Dendritic cell treated with granulocyte-macrophage colony-stimulating factor and Interleukin-4, amounts not matched to agents 40 ng/mL and 50 ng/mL, for 4 days (primary cell): ENCODE measurements at regions not wholly inside any gene's neighbourhood (a gene's known extent, or its start where the extent isn't known, plus 50 kb on each side); places are given as distances from the start of the nearest gene placed in this dataset.
"Not testable (repeated sequence)": the region's sequence is repeated elsewhere in the genome, so short reads cannot be mapped to it uniquely, and the experiment has no call there.

ENCODE experiments used
- H3K27ac Mint-ChIP-seq: one replicate; pipeline ENCODE4 v1.8.0; 2022; ENCODE audit warnings: mild to moderate bottlenecking, mixed read lengths
- H3K27me3 Mint-ChIP-seq: one replicate; pipeline ENCODE4 v1.8.0; 2022; ENCODE audit warnings: mild to moderate bottlenecking, mixed read lengths
- H3K36me3 Mint-ChIP-seq: one replicate; pipeline ENCODE4 v1.8.0; 2022; ENCODE audit warnings: low read depth, mixed read lengths
- H3K4me1 Mint-ChIP-seq: one replicate; pipeline ENCODE4 v1.8.0; 2022; ENCODE audit warnings: low read depth, mixed read lengths
- H3K4me3 Mint-ChIP-seq: one replicate; pipeline ENCODE4 v1.8.0; 2022; ENCODE audit warnings: mild to moderate bottlenecking, moderate library complexity, mixed read lengths
- H3K9me3 Mint-ChIP-seq: one replicate; pipeline ENCODE4 v1.8.0; 2022; ENCODE audit warnings: mixed read lengths
- intact Hi-C: fragments of 100-400 bp; cut with micrococcal nuclease; formaldehyde crosslinking; loops from one replicate; pipeline ENCODE4 v1.15.0; 2022

- Mint-ChIP-seq H3K27me3 (peaks cover 2% of the 10 kb centered on the region), H3K36me3 (no peaks in the 10 kb centered on the region), H3K4me1 (no peaks in the 10 kb centered on the region), H3K4me3 (no peak overlapping the region), H3K27ac (no peak overlapping the region), H3K9me3 (no peaks in the 10 kb centered on the region)
- intact Hi-C loops, result no loop called here
Measured at GRCh38 chr1:14413819-14414490, 184.5 kb upstream of the KAZN start.

DNA sequence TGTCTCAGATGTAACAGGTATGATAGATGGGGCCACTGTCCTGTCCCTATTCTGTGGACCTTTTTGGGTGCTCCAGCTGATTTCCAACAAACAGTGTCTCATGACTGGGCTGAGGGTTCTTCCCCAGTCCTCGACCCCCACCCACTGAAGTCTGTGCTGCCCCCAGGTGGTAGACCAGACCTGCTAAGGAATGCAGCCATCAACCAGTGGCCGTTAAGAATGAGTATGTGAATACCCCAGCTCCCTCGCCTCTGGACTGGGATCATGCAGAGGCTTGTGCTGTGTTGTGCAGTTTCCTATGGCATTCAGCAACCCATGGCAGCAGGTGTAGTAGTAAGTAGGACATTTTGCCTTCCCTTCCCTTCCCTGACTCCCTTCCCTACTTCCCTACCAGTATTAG, 183.1 kb upstream of the KAZN start:
- H3K4me1 Mint-ChIP-seq, result no peaks in the 10 kb centered on the region
- intact Hi-C loops, result no loop called here
- H3K9me3 Mint-ChIP-seq, result no peaks in the 10 kb centered on the region
- H3K36me3 Mint-ChIP-seq, result no peaks in the 10 kb centered on the region
- peaks cover 2% of the 10 kb centered on the region for H3K27me3 Mint-ChIP-seq
- H3K4me3 Mint-ChIP-seq, result no peak overlapping the region
- no peak overlapping the region for H3K27ac Mint-ChIP-seq

DNA sequence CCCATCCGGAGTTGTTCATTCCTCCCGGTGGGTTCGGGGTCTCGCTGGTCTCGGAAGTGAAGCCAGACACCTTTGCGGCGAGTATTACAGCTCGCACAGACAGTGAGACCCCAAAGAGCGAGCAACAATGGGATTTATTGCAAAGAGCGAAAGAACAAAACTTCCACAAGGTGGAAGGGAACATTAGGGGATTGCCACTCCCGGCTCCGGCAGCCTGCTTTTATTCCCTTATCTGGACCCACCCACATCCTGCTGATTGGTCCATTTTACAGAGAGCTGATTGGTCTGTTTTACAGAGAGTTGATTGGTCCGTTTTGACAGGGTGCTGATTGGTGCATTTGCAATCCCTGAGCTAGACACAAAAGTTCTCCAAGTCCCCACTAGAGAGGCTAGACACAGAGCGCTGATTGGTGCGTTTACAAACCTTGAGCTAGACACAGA, 178.7 kb upstream of the KAZN start:
- H3K4me3 Mint-ChIP-seq, H3K27me3 Mint-ChIP-seq, H3K27ac Mint-ChIP-seq, H3K4me1 Mint-ChIP-seq, H3K36me3 Mint-ChIP-seq, intact Hi-C loops, H3K9me3 Mint-ChIP-seq: not testable (repeated sequence)

DNA sequence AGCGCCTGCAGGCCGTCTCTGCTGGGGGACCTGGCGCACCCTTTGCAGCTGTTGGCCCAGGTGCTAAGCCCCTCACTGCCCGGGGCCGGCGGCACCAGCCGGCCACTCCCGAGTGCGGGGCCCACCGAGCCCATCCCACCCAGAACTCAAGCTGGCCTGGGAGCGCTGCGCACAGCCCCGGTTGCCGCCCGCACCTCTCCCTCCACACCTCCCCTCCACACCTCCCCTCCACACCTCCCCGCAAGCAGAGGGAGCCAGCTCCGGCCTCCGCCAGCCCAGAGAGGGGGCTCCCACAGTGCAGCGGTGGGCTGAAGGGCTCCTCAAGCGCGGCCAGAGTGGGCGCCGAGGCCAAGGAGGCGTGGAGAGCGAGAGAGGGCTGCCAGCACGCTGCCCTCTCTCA, 177.8 kb upstream of the KAZN start:
- intact Hi-C loops, result no loop called here
- Mint-ChIP-seq H3K9me3 (no peaks in the 10 kb centered on the region), H3K4me1 (no peaks in the 10 kb centered on the region), H3K4me3 (no peak overlapping the region), H3K27me3 (no peaks in the 10 kb centered on the region), H3K27ac (no peak overlapping the region), H3K36me3 (no peaks in the 10 kb centered on the region)

DNA sequence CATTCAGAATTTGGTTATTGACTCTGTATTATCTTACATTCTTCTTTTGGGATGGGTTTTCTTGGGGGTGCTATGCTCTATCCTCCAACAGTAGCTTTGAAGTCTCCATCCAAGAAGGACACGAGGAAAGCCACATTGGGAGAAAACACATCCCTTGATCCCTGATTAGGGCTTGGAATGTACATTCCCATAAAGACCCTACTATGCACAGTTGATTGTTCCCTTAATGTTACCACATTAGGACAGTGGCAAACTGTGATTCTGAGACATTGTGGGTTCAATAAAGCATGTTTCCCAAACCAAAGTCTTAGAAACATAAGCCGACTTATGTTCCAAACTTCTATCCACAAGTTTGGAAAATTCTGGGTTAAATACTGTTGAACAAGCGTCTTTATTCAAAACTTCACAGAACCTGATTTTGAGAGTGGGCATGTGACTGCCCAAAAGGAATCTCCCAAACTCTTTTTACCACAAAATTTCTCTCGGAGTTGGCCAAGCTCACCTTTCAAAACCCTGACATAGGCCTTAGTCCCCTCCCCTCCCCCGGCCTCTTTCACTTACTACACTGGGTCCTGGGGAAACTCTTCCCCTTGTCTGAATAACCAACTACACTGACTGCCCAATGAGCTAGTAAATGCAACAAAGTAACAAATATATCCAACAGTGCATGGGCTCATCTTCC, 177.0 kb upstream of the KAZN start:
- Mint-ChIP-seq H3K27ac (no peak overlapping the region), H3K4me3 (no peak overlapping the region), H3K9me3 (no peaks in the 10 kb centered on the region), H3K27me3 (no peaks in the 10 kb centered on the region), H3K4me1 (no peaks in the 10 kb centered on the region), H3K36me3 (no peaks in the 10 kb centered on the region)
- intact Hi-C loops, result no loop called here

DNA sequence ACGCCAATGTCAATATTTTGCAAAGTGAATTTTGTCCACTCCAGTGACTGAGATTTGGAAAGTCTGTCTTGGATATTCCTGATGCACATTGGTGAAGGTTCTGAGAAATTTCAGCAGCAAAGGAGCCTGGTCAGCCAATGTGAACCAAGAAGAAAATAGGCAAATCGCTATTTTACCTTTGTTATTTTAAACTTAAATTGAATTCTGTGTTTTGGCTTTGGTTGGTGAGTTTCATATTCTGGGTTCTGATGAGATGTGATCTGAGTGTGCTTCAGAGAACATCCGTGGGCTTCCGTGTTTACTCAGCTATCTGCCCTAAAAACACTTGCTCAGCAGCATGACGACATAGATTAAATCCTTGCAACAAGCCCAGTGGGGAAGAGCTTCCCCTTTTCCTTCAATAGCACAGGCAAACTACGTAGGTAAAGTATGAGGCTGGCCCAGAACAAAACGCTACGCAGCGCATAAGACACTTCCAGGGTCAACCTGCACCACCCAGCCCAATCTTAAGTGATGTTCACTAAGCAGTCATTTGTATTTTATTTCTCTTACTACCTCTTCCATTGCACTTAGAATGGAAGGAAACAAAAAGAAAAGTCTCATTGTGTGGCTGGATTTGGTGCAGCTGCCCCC, 176.4 kb upstream of the KAZN start:
- Mint-ChIP-seq H3K4me3 (no peak overlapping the region), H3K36me3 (no peaks in the 10 kb centered on the region), H3K27ac (no peak overlapping the region), H3K27me3 (no peaks in the 10 kb centered on the region), H3K9me3 (no peaks in the 10 kb centered on the region), H3K4me1 (no peaks in the 10 kb centered on the region)
- intact Hi-C loops, result no loop called here

- Mint-ChIP-seq H3K27me3 (no peaks in the 10 kb centered on the region), H3K4me1 (no peaks in the 10 kb centered on the region), H3K27ac (no peak overlapping the region), H3K9me3 (no peaks in the 10 kb centered on the region), H3K36me3 (no peaks in the 10 kb centered on the region), H3K4me3 (no peak overlapping the region)
- intact Hi-C loops, result no loop called here
Measured at GRCh38 chr1:14424325-14425002, 174.0 kb upstream of the KAZN start.

DNA sequence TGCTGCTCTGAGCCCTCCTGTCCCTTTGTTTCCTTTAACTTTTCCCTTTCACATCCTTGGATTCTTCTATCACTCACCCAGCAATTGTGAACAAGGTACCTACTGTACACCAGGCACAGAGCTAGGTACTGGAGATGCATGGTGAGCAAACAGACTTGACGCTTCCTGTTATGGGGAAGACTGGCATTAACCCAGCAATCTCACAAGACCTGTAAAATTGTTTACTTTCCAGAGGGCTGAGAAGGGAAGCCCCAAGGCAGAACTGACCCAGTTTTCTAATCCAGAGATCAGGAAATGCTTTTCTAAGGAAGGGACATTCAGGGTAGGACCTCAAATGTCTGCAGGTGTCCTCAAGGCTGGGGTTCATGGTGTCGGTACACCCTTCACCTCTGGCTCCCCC, 171.6 kb upstream of the KAZN start:
- H3K36me3 Mint-ChIP-seq, result no peaks in the 10 kb centered on the region
- H3K9me3 Mint-ChIP-seq, result no peaks in the 10 kb centered on the region
- H3K27ac Mint-ChIP-seq, result no peak overlapping the region
- H3K27me3 Mint-ChIP-seq, result peaks cover 2% of the 10 kb centered on the region
- no peak overlapping the region for H3K4me3 Mint-ChIP-seq
- intact Hi-C loops, result no loop called here
- no peaks in the 10 kb centered on the region for H3K4me1 Mint-ChIP-seq

DNA sequence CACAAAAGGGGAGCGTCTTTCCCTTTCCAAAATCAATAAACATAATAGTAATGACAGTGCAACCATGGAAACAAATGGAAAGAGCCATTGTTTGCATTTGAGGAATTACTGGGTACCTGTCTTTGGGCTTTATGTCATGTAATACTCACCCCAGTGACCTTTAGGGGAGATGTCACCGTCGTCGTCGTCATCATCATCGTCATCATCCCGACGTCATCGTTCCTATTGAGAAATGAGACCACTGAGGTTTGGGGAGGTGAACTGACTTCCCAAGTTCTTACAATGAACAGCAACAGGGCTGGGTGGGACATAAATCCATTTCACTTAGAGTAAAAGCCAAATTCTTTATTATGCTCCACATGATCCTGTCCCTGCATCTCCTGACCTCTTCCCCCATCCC, 168.9 kb upstream of the KAZN start:
- H3K4me3 Mint-ChIP-seq, result no peak overlapping the region
- intact Hi-C loops, result no loop called here
- no peaks in the 10 kb centered on the region for H3K36me3 Mint-ChIP-seq
- no peaks in the 10 kb centered on the region for H3K4me1 Mint-ChIP-seq
- no peaks in the 10 kb centered on the region for H3K9me3 Mint-ChIP-seq
- H3K27ac Mint-ChIP-seq, result no peak overlapping the region
- H3K27me3 Mint-ChIP-seq, result peaks cover 4% of the 10 kb centered on the region

GRCh38 chr1:14432728-14433127, 165.8 kb upstream of the KAZN start:
- H3K4me1 Mint-ChIP-seq, H3K36me3 Mint-ChIP-seq, intact Hi-C loops, H3K4me3 Mint-ChIP-seq, H3K9me3 Mint-ChIP-seq, H3K27ac Mint-ChIP-seq, H3K27me3 Mint-ChIP-seq: not testable (repeated sequence)

- Mint-ChIP-seq H3K9me3 (no peaks in the 10 kb centered on the region), H3K27ac (no peak overlapping the region), H3K4me1 (no peaks in the 10 kb centered on the region), H3K27me3 (peaks cover 4% of the 10 kb centered on the region), H3K4me3 (no peak overlapping the region), H3K36me3 (no peaks in the 10 kb centered on the region)
- intact Hi-C loops, result no loop called here
Measured at GRCh38 chr1:14435368-14436023, 163.0 kb upstream of the KAZN start.

- no peak overlapping the region for H3K27ac Mint-ChIP-seq
Measured at GRCh38 chr1:14437417-14437918, 161.0 kb upstream of the KAZN start.

DNA sequence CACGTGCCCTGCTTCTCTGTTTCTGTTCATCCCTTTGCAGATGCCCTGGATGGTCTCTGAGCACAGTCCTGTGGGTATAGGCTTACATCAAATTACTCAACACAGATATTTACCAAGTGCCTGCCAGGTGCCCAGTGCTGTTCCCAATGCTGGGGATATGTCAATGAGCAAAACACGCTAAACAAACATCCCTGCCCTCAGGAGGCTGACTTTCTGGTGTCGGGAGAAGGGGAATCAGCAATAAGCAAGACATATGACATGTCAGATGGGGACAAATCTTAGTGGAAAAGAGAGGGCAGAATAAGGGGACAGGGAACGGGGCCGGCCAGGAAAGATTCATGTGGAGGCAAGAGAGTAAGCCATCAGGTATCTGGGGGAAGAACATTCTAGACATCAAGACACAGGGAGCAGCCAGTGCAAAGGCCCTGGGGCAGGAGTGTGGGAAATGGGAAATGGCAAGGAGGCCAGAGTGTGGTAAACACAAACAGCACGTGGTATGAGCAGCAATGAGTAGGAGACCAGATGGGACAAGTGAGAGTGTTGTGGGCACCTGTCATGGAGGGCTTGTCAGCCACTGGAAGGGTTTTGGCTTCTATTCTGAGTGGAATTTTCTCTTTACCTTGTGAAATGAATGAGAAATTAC, 160.2 kb upstream of the KAZN start:
- H3K4me1 Mint-ChIP-seq, result no peaks in the 10 kb centered on the region
- no peak overlapping the region for H3K4me3 Mint-ChIP-seq
- intact Hi-C loops, result no loop called here
- H3K36me3 Mint-ChIP-seq, result no peaks in the 10 kb centered on the region
- H3K27me3 Mint-ChIP-seq, result peaks cover 2% of the 10 kb centered on the region
- H3K27ac Mint-ChIP-seq, result no peak overlapping the region
- no peaks in the 10 kb centered on the region for H3K9me3 Mint-ChIP-seq

More at GRCh38 chr1:14437417-14437918, 161.0 kb upstream of the KAZN start:
- intact Hi-C loops, result no loop called here
- no peaks in the 10 kb centered on the region for H3K9me3 Mint-ChIP-seq
- H3K36me3 Mint-ChIP-seq, result no peaks in the 10 kb centered on the region
- no peaks in the 10 kb centered on the region for H3K4me1 Mint-ChIP-seq
- H3K27me3 Mint-ChIP-seq, result peaks cover 2% of the 10 kb centered on the region
- no peak overlapping the region for H3K4me3 Mint-ChIP-seq
